ENCODE measurements at regions not wholly inside any gene's neighbourhood (a gene's known extent, or its start where the extent isn't known, plus 50 kb on each side); places are given as distances from the start of the nearest gene placed in this dataset.

- no peaks in the 10 kb centered on the region for H3K36me3 ChIP-seq (ENCODE audit: insufficient read depth, low read length)
- H3K79me2 ChIP-seq (ENCODE audit: insufficient read depth, low read length), result no peaks in the 10 kb centered on the region
- TF ChIP-seq, protein P1, sequence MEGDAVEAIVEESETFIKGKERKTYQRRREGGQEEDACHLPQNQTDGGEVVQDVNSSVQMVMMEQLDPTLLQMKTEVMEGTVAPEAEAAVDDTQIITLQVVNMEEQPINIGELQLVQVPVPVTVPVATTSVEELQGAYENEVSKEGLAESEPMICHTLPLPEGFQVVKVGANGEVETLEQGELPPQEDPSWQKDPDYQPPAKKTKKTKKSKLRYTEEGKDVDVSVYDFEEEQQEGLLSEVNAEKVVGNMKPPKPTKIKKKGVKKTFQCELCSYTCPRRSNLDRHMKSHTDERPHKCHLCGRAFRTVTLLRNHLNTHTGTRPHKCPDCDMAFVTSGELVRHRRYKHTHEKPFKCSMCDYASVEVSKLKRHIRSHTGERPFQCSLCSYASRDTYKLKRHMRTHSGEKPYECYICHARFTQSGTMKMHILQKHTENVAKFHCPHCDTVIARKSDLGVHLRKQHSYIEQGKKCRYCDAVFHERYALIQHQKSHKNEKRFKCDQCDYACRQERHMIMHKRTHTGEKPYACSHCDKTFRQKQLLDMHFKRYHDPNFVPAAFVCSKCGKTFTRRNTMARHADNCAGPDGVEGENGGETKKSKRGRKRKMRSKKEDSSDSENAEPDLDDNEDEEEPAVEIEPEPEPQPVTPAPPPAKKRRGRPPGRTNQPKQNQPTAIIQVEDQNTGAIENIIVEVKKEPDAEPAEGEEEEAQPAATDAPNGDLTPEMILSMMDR (IDR thresholded peaks at IDR 0.05; ENCODE audit: insufficient read depth, low read depth, low read length), result no peak
- TF ChIP-seq EZH2 (IDR thresholded peaks at IDR 0.05; ENCODE audit: insufficient read depth, low read length), result no peak
- no peak overlapping the region for H3K27ac ChIP-seq (ENCODE audit: low read depth, low read length)
- no peaks in the 10 kb centered on the region for H4K20me1 ChIP-seq (ENCODE audit: insufficient read depth, low read length)
- no peak overlapping the region for H3K4me3 ChIP-seq (ENCODE audit: insufficient read depth, low read depth, low read length)
- no peak overlapping the region for H3K9ac ChIP-seq (ENCODE audit: low read length)
- Mint-ChIP-seq H3K4me1 (ENCODE audit: low read depth, unreplicated experiment) (no peaks in the 10 kb centered on the region), H3K36me3 (ENCODE audit: low read depth, unreplicated experiment) (no peaks in the 10 kb centered on the region), H3K9me3 (ENCODE audit: unreplicated experiment) (peaks cover 2% of the 10 kb centered on the region), H3K4me3 (ENCODE audit: unreplicated experiment) (no peak overlapping the region), H3K27me3 (ENCODE audit: low read depth, unreplicated experiment) (no peaks in the 10 kb centered on the region), H3K27ac (ENCODE audit: unreplicated experiment) (no peak overlapping the region)
- H3K4me2 ChIP-seq (ENCODE audit: low read length), result no peak overlapping the region
- no peaks in the 10 kb centered on the region for H3K27me3 ChIP-seq (ENCODE audit: insufficient read depth, low read length)
- FAIRE-seq, result peak; percentile 13
- H3K4me1 ChIP-seq (ENCODE audit: insufficient read depth, low read length), result no peaks in the 10 kb centered on the region
- no peak overlapping the region for H2AFZ ChIP-seq (ENCODE audit: low read depth, low read length)
- DNase-seq (ENCODE audit: low read depth), result no peak
- no peaks in the 10 kb centered on the region for H3K9me3 ChIP-seq (ENCODE audit: insufficient read depth, low read depth, low read length)
These were observed 143.5 kb upstream of the TOX3 start for GRCh38 chr16:52690468-52690867.

GRCh38 chr16:52680993-52681392 is 134.1 kb upstream of the TOX3 start:
- Mint-ChIP-seq H3K36me3 (ENCODE audit: low read depth, unreplicated experiment) (no peaks in the 10 kb centered on the region), H3K4me1 (ENCODE audit: low read depth, unreplicated experiment) (peaks cover 4% of the 10 kb centered on the region), H3K27ac (ENCODE audit: unreplicated experiment) (no peak overlapping the region), H3K9me3 (ENCODE audit: unreplicated experiment) (peaks cover 3% of the 10 kb centered on the region), H3K27me3 (ENCODE audit: low read depth, unreplicated experiment) (peaks cover 1% of the 10 kb centered on the region), H3K4me3 (ENCODE audit: unreplicated experiment) (no peak overlapping the region)
- H3K9ac ChIP-seq (ENCODE audit: low read length), result no peak overlapping the region
- no peak overlapping the region for H2AFZ ChIP-seq (ENCODE audit: low read depth, low read length)
- no peak for TF ChIP-seq EZH2 (IDR thresholded peaks at IDR 0.05; ENCODE audit: insufficient read depth, low read length)
- TF ChIP-seq, protein P1 (IDR thresholded peaks at IDR 0.05; ENCODE audit: insufficient read depth, low read depth, low read length), result no peak
- no peaks in the 10 kb centered on the region for H3K9me3 ChIP-seq (ENCODE audit: insufficient read depth, low read depth, low read length)
- H3K36me3 ChIP-seq (ENCODE audit: insufficient read depth, low read length), result no peaks in the 10 kb centered on the region
- H3K79me2 ChIP-seq (ENCODE audit: insufficient read depth, low read length), result no peaks in the 10 kb centered on the region
- H3K4me3 ChIP-seq (ENCODE audit: insufficient read depth, low read depth, low read length), result no peak overlapping the region
- no peak overlapping the region for H3K4me2 ChIP-seq (ENCODE audit: low read length)
- no peaks in the 10 kb centered on the region for H3K4me1 ChIP-seq (ENCODE audit: insufficient read depth, low read length)
- DNase-seq (ENCODE audit: low read depth), result no peak
- H4K20me1 ChIP-seq (ENCODE audit: insufficient read depth, low read length), result no peaks in the 10 kb centered on the region
- H3K27ac ChIP-seq (ENCODE audit: low read depth, low read length), result no peak overlapping the region
- FAIRE-seq, result no peak
- no peaks in the 10 kb centered on the region for H3K27me3 ChIP-seq (ENCODE audit: insufficient read depth, low read length)

DNA sequence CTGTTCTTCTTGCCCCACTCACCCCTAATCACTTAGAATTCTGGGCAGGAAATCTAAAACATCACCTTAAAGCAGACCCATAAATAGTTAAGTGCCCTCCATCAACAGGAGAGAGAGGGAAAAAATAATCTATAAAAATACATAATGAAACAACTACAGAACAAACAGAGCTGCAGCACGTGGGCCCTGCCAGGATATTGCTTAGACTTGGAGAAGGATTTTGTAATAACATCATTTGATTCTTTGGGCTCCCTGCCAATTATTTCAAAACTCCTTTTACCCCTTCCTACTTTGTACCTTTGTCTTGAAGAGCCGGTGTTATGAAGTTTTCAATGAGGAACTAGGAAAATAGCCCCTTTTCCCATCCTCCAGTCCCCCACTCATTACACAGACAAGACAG is 130.6 kb upstream of the TOX3 start:
- peaks cover 4% of the 10 kb centered on the region for H3K4me1 Mint-ChIP-seq (ENCODE audit: low read depth, unreplicated experiment)
- no peaks in the 10 kb centered on the region for H3K9me3 Mint-ChIP-seq (ENCODE audit: unreplicated experiment)
- Histone ChIP-seq H3K27me3 (ENCODE audit: insufficient read depth, low read length) (no peaks in the 10 kb centered on the region), H4K20me1 (ENCODE audit: insufficient read depth, low read length) (no peaks in the 10 kb centered on the region), H3K4me2 (ENCODE audit: low read length) (no peak overlapping the region), H2AFZ (ENCODE audit: low read depth, low read length) (no peak overlapping the region), H3K36me3 (ENCODE audit: insufficient read depth, low read length) (no peaks in the 10 kb centered on the region), H3K4me3 (ENCODE audit: insufficient read depth, low read depth, low read length) (no peak overlapping the region), H3K9ac (ENCODE audit: low read length) (no peak overlapping the region), H3K27ac (ENCODE audit: low read depth, low read length) (no peak overlapping the region), H3K9me3 (ENCODE audit: insufficient read depth, low read depth, low read length) (no peaks in the 10 kb centered on the region), H3K79me2 (ENCODE audit: insufficient read depth, low read length) (no peaks in the 10 kb centered on the region), H3K4me1 (ENCODE audit: insufficient read depth, low read length) (no peaks in the 10 kb centered on the region)
- FAIRE-seq (no peak), DNase-seq (ENCODE audit: low read depth) (no peak)
- H3K27me3 Mint-ChIP-seq (ENCODE audit: low read depth, unreplicated experiment), result peaks cover 1% of the 10 kb centered on the region
- H3K36me3 Mint-ChIP-seq (ENCODE audit: low read depth, unreplicated experiment), result no peaks in the 10 kb centered on the region
- H3K27ac Mint-ChIP-seq (ENCODE audit: unreplicated experiment), result no peak overlapping the region
- H3K4me3 Mint-ChIP-seq (ENCODE audit: unreplicated experiment), result no peak overlapping the region
- TF ChIP-seq, protein P1 (IDR thresholded peaks at IDR 0.05; ENCODE audit: insufficient read depth, low read depth, low read length), result no peak
- TF ChIP-seq EZH2 (IDR thresholded peaks at IDR 0.05; ENCODE audit: insufficient read depth, low read length), result no peak

Measured in astrocyte (in vitro differentiated cells and primary cell).